LoVo (cell line): ENCODE measurements at regions not wholly inside any gene's neighbourhood (a gene's known extent, or its start where the extent isn't known, plus 50 kb on each side); places are given as distances from the start of the nearest gene placed in this dataset.
A peak's percentile ranks its signal among the peaks of the same experiment; 100 is the strongest.

Source experiments
- DNase-seq: peaks from one replicate; pipeline ENCODE4 v3.0.0-alpha.2; 2016; ENCODE audit warnings: low spot score

DNA sequence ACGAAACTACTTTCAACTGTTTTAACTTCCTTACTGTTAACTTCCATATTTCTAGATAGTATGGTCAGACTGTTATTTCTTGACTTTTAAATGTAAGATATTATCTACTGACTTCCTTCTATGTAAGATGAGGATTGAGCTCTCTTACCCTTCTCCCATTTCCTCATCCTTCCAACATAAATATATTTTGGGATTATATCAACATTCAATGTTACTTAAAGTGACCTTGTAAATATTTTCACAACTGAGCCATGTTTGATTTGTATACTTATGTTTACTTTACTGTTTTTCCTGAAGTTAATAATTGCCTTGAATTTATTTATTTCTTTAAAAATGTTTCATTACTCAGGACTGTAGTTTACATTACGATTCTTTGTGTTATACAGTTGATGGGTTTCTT is 148.7 kb downstream of the ZIC5 start:
- DNase-seq: no peak

DNA sequence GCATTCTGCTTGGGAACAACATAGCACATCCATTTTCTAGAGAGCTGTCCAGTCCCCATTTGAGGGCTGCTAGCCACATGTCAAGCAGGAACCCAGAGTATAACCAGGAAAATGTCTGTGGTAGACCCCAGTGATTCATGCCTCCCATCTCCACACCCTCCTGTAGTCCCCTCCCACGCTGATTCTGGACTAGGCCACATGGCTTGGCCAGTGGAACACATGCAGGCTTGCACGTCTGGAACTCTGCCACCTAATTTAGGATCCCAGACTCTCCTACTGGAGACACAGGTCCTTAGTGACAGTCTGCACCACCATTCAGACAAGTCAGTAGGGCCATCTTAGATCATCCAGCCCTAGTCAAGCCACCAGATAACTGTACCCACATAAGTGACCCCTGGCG is 149.8 kb downstream of the ZIC5 start:
- no peak for DNase-seq

DNA sequence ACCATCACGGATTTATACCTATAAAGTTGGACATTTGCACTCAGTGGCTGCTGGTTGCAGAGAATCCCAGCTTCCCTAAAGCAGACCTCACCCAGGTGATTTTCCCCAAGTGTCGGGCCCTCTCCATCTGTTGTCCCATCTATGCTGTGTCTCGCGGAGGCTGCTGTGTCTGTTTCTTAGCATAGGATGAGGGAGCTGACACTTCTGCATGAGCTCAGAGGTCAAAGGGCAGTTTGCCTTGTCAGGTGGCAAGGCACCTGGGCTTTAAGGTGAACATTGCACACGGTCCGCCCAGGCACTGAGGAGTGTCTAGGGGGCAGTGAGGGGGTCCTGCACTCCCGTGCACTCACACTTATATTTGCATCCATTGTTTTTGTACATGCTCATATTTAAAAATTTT is 151.6 kb downstream of the ZIC5 start:
- DNase-seq: no peak

DNA sequence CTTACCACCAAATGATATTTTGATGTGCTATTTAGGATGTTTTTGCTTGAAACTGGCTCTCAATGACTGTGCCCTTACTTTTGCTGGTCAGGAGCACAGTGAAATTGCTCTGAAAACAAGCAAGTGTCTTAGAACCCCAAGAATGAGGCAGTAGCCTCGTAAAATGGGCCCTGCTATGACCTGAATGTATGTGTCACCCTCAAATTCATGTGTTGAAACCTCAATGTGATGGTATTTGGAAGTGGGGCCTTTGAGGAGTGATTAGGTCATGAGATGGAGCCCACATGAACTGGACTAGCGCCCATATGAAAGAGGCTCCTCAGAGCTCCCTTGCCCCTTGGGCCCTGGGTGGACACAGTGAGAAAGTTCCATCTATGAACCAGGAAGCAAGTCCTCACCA is 155.2 kb downstream of the ZIC5 start:
- DNase-seq: no peak

DNA sequence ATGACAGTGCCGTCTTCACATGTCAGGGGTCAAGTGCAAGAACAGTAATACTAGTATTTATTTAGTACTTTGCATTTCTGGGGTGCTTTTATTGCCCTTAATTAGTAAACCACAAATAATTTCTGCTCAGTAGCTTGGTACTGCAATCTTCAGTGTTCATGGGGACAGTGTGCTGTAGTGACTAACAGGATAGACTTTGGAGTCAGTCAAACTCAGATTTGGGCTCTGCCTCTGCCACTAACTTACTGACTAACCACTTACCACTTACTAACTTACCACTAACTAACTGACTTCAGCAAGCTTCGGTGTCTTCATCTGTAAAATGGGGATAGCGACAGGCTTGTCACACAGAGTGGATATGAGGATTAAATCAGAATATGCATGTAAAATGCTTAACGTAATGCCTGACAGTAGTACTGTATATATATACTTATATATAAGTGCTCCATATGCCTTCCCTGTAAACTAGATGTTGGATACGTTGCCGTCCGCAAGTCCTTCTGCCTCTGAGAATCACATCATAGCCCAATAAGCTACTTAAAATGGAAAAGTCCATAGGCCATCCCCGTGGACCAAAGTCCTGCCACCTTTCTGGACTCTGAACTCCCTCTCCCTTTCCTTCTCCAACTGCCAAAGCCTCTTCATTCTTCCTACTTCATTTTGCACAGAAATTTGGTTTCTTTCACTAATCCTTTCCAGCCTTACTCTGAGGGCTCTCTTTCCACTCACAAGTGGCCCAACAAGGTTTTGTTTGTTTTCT is 158.1 kb downstream of the ZIC5 start:
- DNase-seq: no peak

DNA sequence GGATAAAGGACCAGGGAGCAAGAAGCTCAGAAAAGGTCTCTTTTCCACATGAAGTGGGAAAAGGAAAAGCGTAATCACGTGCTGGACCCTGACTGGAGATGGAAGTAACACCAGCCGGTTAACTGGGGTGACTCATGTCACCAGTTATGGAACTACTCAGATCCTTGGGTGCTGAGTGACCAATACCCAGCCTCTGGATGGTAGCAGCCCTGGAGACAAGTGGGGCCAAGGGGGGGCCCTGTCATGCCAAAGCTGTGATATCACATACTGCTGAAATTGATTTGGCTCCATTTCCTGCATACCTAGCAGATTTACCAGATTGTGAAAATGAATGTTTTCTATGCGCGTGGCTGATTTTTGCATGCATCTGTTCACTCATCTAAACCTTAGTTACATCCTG is 158.9 kb downstream of the ZIC5 start:
- DNase-seq: peak; percentile 22

DNA sequence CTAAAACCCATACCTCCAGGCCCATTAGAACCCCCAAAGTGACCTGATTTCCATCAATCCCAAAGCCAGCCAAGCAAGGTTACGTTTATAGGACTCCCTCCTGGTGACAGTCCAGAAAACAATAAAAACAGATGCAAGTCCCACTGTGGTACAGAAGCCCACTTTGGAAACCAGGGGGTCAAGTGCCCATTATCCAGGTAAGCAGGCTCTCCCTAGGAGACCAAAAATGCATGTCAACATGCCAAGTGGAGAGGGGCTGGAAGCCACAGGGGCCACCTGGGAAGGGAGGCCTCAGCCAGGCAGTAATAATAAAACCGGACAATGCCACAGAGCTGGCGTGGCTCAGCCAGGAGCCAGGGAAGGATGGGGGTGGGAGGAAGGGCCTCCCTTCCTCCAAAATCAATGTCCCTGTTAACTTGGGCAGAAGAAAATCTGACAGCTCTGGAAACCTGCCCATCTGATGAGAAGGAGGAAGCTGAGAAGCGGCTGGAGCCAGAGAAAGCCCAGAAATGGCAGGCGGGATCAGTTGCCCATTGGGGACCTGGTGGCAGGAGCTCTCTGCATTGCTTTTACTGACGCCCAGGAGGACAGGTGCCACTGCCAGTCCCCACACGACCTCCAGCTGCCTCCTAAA is 160.4 kb downstream of the ZIC5 start:
- no peak for DNase-seq

DNA sequence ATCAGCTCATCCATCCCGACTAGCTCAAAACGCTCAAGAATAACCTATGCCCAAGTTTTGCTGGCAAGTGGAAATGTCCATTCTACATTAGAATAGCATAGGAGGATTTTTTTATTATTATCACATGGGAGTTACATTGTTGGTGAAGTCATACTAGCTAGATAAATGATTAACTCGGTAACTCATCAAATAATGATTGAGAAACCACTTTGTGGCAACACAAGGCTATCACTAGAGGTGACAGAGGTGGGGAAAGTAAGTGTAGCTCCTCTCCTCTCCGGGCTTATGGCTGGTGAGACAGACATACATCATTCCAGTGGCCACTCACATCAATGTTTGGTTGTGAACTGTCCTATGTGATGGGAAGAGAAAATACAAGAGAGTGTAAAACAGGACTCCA is 161.6 kb downstream of the ZIC5 start:
- no peak for DNase-seq

DNA sequence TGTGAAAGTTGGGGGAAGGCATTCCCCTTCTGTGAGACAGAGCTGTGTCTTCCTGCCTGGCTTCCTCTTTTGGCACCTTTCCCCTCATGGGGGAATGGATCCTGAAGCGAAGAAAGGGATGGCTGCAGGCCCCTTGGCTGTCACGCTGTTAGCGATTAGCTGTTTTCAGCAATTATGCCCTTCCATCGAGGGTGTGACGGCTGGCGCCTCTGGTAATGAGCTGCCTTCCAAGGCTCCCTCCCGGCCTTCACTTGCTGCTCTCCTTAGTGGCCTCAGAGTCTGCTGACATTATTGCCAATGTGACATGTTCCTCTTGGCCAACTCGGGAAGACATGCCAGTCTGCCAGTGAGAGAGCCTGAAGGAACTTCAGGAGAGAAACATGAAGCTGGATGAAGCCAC is 162.1 kb downstream of the ZIC5 start:
- DNase-seq: no peak

DNA sequence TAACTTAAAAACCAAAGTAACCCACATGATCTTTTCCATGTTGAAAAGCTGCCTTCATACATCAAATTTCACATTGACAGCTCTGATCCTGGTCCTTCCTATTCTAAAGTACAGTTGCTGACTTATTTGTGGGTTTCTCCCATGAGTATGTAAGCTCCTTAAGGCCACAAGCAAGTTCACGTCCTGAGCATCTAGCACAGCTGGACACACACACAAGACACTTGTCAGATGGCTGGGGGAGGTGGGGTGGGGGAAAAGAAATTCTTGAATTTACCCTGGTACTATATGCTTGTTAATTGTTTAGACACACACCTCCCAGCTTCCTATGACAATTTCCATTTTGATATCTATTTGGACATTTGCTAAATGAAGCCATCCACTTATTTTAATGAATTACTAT is 162.8 kb downstream of the ZIC5 start:
- DNase-seq: no peak

DNA sequence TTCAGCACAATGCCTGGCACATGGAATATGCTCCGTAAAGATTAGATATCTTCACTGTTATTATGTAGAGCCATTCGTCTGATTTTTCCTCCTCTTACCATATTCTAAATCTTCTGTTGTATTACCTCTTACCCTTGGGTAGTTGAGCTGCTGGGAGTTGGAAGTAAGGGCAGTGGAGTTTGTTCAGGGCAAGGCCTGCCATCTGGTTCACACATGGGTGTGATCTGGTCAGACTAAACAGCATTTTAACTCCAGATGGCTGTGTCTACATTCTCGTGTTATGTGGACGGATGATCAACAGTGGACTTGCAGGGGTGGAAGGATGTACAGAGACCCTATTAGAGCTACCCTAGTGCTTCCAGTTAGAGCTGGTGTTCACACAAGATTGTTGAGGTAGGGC is 164.9 kb downstream of the ZIC5 start:
- DNase-seq: no peak

DNA sequence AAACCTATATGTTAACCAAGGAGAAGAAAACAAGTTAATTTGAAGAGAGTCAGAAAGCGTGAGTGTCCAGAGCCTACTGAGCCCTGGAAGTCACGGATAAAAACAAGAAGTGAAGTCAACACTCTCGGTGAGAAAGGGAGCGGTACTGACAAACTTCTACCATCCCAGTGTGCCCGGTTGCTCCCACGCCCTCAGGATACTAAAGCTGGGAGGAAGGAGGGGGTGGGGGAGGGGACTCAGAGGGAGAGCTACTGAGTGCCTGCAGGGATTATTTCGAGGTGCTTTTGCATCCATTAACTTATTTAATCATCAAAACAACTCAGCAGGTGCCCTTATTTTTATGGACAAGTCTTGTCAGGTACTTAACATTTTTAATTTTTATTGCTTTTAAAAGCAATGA is 166.2 kb downstream of the ZIC5 start:
- DNase-seq: no peak

DNA sequence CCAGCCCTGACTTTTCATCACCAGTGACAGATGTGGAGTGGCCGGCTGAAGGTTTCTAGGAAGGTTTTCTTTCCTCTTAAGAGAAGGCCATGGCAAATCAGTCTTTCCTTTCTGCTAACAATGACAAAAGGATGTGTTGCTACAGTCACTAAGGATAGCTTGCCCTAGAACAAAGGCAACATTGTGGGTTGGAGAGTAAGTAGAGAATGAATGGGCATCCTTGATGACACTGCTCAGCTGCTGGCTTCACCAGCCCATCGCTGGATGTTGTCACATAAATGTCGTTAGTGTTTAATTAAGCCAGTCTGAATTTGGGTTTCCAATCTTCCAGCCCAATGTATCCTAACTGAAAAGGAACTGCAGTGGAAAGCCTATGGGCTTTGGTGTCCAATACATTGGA is 168.4 kb downstream of the ZIC5 start:
- no peak for DNase-seq

DNA sequence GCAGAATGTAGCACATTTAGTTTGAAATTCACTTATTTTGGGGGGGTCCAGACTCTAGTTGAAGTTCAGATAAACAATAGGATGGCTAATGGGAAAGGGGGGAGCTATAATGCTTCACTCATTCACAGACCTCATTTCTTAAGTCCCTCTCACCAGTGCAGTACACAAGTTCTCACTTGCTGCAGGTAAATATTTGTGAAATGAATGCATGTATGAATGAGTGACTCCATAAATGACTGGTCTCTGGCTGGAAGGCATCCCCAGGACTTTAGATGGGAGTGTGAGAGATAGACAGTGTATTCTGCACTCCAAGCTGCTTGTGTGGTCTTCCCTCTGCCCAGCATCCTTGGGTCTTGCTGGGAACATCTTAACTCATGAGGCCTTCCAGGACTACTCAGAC is 169.2 kb downstream of the ZIC5 start:
- DNase-seq: no peak

DNA sequence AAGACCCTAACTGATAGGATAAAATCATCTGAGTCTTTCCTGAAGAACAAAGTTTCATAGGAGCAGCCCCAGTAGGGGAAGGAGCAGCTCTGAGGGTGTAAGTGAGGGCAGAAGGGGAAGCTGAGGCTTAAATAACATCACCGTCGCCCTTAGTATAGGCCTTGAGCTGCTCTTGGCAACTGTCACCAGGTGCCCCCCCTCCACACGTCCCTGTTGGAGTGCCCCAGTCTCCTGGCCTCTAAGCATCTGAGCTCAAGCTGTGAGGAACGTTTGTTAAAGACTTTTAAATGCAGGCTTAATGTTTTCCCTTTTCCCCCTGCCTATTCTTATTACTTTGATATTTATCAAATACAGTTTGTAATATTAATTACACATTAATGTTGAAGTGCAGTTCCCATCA is 170.6 kb downstream of the ZIC5 start:
- DNase-seq: no peak

DNA sequence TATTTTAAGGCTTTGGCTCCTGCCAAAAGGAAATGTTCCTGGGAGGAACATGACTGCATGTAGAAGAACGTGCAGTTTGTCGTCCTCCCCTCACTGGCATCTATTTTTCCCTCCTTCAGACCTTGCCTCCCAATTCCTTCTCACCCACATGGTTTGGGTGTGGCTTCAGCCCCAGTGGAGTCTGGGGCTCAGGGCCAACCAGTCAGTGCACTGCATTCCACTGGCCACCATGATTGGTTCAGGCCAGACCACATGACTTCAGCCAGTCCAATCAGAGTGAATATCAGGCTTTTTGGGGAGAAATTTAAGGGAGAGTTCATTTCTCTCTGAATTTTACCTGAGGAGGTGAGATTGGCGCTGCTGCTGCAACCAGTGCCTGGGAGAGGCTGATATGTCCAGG is 171.6 kb downstream of the ZIC5 start:
- no peak for DNase-seq

DNA sequence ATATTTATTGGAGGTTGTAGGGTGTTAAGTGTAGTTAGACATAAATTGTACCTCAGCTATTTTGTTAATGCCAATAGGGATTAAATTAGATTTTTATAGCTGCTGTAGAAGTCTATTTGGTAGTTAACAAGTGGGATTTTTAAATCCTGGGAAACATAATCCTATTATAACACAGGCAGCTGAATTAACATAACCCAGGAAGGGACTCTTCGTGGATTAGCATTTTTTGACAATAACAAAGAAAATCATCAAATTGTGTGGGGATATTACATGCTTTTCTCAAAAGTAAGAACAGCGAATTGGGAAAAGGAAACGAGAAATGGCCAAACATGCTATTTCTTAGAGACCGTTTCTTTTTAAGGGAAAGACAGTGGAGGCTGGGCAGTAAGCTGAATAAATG is 172.8 kb downstream of the ZIC5 start:
- DNase-seq: no peak

DNA sequence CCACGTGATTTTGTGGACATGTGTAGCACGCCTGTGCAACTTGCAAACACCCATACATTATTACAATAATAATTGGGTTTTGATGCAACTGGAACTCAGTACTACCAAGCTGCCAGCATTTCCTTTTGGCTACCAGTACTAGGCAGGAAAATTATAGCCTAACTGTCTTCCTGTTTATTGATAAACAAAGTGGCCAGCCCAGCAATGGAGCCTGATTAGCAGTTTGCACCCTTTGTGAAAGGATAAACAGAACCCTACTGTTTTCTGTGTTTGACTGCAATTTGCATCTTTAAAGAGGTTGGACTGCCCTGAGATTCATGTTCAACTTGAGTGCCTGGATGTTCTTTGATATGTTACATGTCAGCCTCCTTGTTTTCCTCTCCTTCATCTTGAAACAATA is 173.9 kb downstream of the ZIC5 start:
- DNase-seq: no peak

DNA sequence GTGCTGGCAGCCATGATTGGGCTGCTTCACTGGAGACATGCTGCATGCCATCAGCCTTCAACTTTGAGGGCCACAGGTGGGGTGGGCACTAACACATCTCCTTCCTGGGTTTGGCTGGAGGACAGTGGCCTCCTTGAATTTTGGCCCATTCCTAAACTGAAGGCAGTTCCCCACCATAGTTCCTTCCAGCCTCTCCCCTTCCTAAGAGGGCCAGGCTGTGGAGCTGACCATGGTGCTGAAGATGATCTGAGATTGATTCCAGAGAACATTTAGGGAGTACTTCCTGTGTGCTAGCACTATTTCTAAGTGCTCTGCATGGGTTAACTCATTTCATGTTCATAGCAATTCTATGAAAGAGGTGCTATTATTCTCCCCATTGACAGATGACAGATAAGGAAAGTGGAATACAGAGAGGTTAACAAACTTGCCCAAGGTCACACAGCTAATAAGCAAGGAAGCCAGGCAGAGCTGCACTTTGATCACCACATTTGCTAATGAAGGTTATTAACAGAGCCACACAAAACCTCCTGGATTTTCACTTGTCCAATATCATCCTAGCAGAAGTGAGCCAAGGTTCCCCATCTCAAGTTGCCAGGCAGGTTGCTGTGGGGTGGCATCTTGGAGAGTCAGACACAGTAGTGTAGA is 175.3 kb downstream of the ZIC5 start:
- DNase-seq: peak; percentile 21

DNA sequence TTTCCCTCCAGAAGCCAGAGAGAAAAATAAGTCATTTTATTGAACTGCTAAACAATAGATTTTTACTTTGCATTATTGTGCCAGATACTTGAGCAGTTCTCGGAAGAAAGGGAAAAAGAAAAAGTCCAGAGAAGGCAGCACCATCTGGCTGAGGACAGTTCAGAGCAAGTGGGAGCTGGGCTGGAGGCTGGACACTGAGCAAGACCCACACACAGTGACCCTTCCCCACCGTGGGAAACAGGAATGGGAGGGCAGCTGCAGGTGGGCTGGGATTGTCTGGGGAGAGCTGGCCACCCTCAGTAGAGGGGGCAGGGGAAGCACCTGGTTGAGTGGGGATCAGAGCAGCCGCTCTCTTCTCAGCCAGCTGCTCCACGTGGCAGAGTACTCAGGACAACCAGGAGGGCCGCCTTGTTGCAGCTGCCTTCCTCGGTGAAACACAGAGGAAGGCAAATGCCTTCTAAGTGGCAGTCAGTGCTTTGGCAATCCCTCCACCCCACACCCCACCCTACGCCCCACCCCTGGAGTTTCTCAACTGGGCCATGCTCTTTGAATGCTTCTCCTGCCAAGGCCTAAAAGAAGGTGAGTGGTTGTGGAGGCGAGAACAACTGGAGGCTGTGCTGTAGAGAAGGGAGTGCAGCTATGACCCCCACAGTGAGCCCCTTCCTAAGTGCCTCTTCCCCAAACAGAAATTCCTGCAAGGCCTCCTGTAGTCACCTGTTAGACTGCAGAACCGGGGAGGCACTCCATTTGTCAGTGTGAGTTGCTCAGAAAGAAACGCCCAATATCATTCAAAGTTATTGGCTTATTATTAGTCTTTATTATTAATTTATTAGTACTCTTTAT is 179.3 kb downstream of the ZIC5 start:
- DNase-seq: no peak

DNA sequence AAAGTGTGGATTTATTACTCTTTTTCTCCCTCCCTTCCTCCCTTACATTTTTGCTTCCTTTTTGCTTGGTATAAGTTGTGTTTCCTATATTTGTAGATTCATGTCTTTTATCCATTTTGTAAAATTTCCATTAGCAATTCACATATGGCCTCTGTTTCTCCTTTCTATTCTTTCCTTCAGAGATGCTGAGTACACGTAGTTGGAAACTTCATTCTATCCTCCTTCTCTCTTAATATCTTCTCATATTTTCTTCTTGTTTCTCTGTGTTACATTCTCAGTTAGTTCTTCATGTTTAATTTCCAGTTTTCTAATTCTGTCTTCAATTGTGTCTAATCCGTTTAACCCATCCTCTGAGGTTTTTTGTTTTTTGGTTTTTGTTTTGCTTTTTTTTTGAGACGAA is 188.9 kb downstream of the ZIC5 start:
- DNase-seq: no peak

DNA sequence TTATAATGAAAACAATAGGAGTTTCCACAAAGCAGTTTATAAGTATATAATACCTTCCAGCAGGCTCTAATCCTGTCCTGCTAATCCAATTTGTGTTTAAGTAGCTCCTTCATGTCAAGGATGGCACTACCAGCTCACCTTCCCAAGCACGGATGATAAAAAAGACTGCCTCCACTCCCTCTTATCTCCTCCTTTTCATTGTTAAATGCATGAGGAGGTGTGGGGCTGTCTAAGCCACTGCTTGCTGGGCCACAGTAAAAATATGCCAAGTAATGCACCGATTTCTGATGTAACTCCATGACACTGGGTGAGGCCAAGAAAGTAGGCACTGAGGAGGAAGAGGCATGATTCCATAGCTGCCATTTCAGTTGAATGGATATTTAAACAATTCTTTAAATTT is 193.1 kb downstream of the ZIC5 start:
- no peak for DNase-seq

DNA sequence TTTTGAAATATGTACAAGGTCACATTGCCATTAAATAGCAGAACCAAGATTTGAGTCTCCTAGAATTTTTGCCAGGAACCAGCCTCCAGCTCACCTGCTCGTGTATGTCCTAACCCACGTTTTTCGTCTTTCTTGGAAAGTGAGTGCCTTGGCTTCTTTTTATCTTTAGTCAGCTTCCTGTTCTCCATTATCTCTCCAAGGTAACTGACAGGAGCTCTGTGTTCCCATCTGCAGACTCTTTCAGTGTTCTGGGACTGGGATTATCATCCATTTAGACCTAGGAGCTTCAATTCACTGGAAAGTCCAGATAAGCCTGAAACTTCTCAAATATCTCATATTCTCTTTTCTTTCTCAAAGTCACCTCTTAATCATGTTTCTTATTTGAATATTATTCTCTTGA is 193.7 kb downstream of the ZIC5 start:
- no peak for DNase-seq
